ENCODE measurements at regions not wholly inside any gene's neighbourhood (a gene's known extent, or its start where the extent isn't known, plus 50 kb on each side); places are given as distances from the start of the nearest gene placed in this dataset.

- no peak overlapping the region for H3K27ac ChIP-seq
- TF ChIP-seq CTCF (conservative IDR thresholded peaks at IDR 0.05): no peak
Observed at GRCh38 chr12:84701041-84701440, 211.6 kb downstream of the SLC6A15 start.

DNA sequence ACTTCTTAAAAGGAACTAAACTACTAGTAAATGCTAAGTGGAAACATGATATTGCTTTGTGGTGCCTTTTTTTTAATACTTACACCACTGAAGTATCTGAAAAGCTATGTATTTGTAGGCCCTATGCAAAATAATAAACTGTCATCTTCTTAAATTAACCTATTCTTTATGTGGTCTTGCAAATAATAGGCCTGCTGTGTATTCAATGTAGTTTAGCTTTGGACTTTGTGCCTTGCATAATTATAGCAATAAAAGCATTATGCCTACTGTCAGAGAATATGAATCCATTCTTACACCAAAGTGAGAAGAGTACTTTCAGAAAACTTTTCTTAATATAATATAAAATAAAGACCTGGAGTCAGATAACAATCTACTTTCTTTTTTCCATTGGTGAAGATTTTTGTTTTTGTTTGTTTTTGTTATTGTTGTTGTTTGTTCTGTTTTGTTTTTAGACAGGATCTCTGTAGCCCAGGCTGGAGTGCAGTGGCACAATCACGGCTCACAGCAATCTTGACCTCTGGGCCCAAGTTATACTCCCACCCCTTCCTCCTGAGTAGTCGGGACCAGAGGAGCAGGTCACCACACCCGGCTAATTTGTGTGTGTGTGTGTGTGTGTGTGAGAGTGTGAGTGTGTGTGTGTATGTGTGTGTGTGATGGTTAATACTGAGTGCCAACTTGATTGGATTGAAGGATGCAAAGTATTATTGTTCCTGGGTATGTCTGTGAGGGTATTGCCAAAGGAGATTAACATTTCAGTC is 213.8 kb downstream of the SLC6A15 start:
- no peak overlapping the region for H3K27ac ChIP-seq
- no peak for TF ChIP-seq CTCF (conservative IDR thresholded peaks at IDR 0.05)

DNA sequence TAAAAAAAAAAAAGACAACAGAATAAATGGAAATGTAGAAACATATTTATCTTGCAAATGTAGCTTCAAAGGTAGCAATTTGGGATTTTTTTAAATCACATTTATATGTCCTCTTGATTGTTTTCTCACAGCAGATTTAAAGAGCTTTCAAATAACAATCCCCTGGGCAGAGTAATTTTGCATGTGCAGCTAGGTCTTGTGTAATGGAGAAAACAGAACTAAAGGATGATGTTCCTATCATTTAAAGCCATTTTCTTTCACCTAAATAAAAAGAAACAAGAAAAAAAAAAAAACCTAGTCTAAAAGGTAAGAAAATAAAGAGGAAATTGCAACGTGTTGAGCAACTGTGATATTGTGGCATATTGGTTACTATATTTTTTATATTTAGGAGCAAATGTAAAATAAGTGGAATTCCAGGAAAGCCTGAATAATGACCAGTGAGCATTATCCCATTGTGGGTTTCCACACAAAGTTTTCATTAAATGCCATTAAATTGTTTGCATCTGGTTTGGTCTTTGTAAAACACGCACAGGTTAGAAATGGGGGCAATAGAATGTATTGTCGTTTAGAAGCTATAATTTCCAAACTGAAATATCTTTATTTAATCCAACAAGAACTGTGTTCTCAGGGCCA is 215.6 kb downstream of the SLC6A15 start:
- TF ChIP-seq CTCF (conservative IDR thresholded peaks at IDR 0.05): no peak
- H3K27ac ChIP-seq: no peak overlapping the region

GRCh38 chr12:84696281-84696680 is 216.3 kb downstream of the SLC6A15 start:
- no peak for TF ChIP-seq CTCF (conservative IDR thresholded peaks at IDR 0.05)
- no peak overlapping the region for H3K27ac ChIP-seq

DNA sequence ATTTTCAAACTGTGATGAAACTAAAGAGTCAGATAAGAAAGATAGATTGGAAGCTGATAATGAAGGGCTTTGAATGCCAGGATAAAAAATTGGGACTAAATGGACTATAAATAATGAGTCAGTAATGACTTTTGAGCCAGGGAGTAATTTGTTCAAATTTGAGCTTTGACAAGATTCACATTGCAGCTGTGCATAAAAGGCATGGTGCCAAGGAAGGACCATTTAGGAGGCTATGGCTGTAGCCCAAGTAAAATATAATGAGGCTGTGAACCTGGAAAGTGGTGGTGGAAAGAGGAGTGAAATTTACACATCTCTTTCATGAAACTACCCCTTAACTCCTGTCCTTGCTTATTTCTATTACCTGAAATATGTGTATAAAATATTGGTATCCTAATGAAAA is 218.5 kb downstream of the SLC6A15 start:
- H3K27ac ChIP-seq: no peak overlapping the region
- no peak for TF ChIP-seq CTCF (conservative IDR thresholded peaks at IDR 0.05)

GRCh38 chr12:84692071-84692470 is 220.5 kb downstream of the SLC6A15 start:
- no peak for TF ChIP-seq CTCF (conservative IDR thresholded peaks at IDR 0.05)
- no peak overlapping the region for H3K27ac ChIP-seq

GRCh38 chr12:84691266-84691665 is 221.3 kb downstream of the SLC6A15 start:
- no peak for TF ChIP-seq CTCF (conservative IDR thresholded peaks at IDR 0.05)
- H3K27ac ChIP-seq: no peak overlapping the region

Measured in VCaP (cell line).